ENCODE measurements at regions not wholly inside any gene's neighbourhood (a gene's known extent, or its start where the extent isn't known, plus 50 kb on each side); places are given as distances from the start of the nearest gene placed in this dataset.

DNA sequence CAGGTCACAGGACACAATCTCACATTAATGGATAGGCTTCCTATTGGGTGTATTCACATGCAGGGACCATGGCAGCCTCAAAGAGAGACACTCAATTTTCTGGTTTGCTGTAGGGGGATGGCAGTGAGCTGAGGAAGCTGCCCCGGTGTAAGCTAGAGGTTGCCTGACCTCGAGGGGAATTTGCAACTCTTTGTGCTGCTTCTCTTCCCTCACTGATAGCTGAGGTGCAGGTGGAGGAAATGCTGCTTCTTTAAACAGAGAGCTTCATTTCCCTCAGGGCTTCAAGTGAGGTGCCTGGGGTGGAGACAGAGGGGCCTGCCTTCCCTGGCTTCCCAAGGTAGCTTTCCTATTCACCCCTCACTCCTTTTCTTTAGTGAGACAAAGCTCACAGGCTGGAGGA is 151.9 kb downstream of the CD83 start:
- TF ChIP-seq, protein P1, sequence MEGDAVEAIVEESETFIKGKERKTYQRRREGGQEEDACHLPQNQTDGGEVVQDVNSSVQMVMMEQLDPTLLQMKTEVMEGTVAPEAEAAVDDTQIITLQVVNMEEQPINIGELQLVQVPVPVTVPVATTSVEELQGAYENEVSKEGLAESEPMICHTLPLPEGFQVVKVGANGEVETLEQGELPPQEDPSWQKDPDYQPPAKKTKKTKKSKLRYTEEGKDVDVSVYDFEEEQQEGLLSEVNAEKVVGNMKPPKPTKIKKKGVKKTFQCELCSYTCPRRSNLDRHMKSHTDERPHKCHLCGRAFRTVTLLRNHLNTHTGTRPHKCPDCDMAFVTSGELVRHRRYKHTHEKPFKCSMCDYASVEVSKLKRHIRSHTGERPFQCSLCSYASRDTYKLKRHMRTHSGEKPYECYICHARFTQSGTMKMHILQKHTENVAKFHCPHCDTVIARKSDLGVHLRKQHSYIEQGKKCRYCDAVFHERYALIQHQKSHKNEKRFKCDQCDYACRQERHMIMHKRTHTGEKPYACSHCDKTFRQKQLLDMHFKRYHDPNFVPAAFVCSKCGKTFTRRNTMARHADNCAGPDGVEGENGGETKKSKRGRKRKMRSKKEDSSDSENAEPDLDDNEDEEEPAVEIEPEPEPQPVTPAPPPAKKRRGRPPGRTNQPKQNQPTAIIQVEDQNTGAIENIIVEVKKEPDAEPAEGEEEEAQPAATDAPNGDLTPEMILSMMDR (IDR thresholded peaks at IDR 0.05), result no peak
- TF ChIP-seq TAF1 (IDR thresholded peaks at IDR 0.05; ENCODE audit: borderline replicate concordance, low read depth, low read length) (no peak), POLR2AphosphoS5 (IDR thresholded peaks at IDR 0.05; ENCODE audit: low read depth, low read length) (no peak), SMC3 (IDR thresholded peaks at IDR 0.05; ENCODE audit: low read depth, low read length) (no peak), MXI1 (IDR thresholded peaks at IDR 0.05; ENCODE audit: low read depth, low read length) (no peak)

Measured in SK-N-SH (cell line).